Hematopoietic multipotent progenitor cell treated with erythropoietin and hydrocortisone succinate and interleukin-3 and kit ligand, for 15 days (in vitro differentiated cells): ENCODE measurements at regions not wholly inside any gene's neighbourhood (a gene's known extent, or its start where the extent isn't known, plus 50 kb on each side); places are given as distances from the start of the nearest gene placed in this dataset.
"Not testable (repeated sequence)": the region's sequence is repeated elsewhere in the genome, so short reads cannot be mapped to it uniquely, and the experiment has no call there.

Source experiments
- DNase-seq: peaks from one replicate; pipeline ENCODE4 v3.0.0-alpha.2; 2015; ENCODE audit warnings: low spot score

DNA sequence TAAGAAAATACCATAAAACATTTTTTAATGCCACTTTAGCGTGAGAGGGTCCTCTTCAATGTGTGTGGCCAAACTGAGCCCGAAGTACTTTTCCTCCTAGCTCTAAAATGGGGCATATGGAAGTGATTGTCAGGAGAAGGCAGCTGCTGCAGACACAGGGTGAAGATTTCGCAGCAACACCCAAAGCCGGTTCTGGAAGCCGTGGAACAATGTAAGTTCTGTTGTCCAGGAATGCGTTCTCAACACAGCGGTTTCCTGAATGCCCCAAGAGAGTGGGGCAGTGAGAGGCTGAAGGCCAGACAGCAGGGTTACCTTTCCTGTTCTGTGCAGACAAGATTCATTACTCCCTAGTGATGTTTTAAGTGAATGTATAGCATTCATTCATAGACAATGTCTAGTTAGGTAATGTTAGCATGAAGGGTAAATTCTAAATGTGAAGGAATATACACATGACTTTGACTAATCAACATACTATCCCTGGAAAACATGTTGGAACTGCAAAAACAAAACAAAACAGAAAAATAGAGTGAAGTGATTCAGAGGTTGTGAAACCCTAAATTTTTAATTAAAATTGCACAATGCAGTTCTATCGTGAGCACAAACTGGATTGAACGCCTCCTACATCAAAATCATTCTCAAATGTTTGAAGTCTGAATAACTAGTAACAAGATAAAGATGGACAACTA, 197.0 kb upstream of the SEMA6A start:
- no peak for DNase-seq

DNA sequence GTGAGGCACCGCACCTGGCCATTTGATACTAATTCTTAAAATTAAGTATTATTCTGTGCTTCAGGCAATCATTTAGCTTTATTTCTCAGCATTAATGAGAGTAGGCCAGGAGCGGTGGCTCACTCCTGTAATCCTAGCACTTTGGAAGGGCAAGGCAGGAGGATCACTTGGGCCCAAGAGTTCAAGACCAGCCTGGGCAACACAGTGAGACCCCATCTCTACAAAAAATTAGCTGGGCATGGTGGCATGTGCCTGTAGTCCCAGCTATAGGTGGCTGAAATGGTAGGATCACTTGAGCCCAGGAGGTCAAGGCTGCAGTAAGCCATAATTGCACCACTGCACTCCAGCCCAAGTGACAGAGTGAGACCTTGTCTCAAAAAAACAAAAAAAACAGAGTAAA, 195.3 kb upstream of the SEMA6A start:
- not testable (repeated sequence) for DNase-seq

DNA sequence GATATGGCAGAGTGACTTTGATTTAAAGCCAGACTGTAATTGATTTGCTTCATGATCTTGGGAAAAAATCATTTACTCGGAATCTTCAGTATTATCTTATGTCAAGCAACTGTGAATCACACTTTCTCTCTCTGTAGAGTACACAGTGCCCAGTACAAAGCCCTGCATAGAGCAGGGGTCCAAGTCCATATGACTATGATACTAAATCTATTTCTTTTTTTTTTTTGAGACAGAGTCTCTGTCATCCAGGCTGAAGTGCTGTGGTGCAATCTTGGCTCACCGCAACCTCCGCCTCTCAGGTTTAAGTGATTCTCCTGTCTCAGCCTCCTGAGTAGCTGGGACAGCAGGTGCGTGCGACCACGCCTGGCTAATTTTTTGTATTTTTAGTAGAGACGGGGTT, 194.8 kb upstream of the SEMA6A start:
- DNase-seq: no peak

DNA sequence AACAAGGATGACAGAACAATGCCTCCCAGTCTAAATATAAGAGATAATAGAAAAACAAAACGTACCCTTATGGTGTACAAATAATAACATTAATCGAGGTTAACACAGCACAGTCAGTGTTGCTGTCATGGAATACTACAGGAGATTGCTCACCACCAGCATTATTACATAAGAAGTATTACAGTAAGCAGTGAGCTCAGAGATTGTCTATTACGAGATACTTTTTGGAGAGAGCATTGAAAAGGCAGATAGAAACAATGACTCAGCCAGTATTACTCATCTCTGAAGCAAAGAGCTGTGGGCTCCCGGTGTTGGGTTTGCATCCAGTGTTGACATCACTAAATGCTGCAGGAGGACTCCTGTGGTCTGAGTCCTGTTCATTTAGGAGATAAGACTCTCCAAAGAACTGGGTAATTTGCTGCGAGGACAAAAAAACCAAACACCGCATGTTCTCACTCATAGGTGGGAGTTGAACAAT, 191.9 kb upstream of the SEMA6A start:
- no peak for DNase-seq

DNA sequence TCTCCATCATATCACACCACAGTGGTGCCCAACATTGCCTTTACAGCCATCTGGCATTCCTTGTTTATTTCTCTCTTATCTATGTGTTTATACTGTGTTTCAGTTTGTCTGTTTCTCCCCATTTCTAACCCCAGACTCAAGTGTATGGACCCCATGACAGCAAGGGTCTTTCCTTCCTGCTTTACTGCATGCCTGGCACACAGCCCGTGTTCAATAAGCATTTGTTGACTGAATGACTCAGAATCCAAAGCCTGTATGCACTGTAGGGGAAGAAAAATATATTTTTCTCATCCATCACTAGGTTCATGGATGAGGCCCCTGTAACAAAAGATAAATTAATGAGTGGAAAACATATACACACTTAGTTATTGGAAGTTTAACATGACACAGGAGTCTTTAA, 190.8 kb upstream of the SEMA6A start:
- no peak for DNase-seq

DNA sequence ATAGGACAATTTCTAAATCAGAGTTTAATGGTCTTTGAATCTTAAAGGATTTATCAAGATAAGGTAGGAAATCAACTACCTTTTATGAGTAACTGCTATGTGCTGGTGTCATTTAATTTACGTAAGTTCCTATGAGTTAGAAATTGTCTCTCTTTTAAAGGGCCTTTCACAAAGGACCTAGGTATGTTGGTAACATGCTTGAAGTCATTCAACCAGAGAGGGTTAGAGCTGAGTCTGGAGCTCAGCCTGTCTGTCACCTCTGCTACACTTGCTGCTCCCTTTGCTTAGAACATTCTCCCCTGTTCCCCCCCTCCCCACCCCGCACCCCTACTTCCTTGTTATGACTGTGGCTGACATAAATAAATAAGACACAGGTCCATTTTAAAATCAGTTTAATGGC, 190.3 kb upstream of the SEMA6A start:
- DNase-seq: no peak

DNA sequence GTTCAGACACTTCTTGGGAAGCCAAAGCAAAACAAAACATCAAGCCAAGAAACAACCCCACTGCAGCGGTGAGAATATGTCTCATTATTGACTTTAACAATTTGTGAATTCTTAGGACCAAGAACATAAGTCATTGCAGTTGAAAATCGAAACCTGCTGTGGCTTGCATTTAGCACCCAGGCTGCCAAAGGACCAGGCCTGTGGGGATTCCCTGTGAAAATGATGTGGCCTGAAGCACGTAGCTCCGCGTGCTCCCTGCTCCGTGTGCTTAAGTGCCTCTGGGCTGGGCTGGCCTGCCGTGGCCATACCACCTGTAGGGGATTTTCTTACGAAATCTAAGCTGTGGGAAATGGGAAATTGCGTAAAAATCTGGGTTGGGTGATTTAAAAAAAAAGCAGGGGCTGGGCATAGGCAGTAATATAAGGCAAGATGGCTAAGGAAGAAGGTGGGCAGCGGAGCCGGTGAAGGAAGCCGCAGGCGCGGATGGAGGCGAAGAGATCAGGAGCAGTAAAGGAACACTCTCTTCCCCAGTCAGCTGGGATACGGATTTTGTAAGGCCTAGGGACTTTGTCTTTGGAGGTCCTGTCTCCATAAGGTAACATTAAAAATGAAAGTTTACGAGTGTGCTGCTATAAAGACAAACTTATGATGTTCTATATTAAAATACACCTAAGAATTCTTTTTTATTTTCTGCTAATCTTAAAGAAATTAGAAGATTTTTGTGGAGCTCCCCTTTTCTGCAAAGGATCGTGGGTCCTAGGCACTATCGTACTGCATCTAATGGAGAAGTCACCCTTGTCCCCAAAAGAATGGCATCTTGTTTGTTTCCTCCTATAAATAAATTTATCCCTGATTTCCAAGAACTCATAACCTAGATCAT, 189.6 kb upstream of the SEMA6A start:
- DNase-seq: no peak

DNA sequence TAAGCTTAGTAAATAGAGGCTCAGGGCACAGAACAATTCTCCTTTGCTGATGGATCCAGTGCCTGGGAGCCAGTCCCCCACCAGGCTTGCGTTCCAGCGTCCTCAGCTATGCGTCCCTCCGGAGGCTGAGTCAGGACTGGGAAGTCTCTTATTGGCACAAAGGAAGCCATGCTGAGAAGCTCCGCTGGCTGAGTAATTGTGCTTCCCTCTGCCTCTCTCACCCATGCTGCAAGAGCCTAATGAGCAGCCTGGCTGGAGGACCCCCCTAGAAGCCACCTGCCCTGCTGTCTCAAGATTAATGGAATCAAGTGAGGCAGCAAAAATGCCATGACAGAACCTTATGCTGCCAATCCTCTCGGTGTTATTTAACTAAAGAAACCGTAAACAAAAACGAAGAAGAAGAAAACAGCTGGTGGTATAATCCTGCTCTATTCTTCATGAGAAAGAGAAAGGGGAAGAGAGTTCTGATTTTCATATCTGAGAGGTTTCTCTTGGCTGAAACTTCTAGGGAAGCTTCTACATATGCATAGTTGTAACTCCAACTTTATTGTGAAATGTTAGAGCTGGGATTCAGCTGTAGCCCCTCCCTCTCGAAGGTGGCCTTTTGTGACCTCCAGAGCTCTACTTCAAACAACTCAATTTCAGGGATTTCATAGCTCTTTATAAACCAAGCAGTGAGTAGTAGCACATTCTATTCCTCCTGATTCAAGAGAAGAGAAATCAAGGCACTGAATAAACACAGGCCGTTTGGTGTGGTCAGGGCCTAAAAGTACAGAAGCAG, 185.4 kb upstream of the SEMA6A start:
- DNase-seq: no peak

DNA sequence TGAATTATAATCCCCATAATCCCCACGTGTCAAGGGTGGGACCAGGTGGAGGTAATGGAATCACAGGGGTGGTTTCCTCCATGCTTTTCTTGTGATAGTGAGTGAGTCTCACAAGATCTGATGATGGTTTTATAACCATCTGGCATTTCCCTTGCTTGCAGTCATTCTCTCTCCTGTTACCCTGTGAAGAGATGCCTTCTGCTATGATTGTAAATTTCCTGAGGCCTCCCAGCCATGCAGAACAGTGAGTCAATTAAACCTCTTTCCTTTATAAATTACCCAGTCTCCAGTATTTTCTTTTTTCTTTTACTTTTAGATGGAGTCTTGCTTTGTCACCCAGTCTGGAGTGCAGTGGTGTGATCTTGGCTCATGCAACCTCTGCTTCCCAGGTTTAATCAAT, 182.7 kb upstream of the SEMA6A start:
- no peak for DNase-seq

DNA sequence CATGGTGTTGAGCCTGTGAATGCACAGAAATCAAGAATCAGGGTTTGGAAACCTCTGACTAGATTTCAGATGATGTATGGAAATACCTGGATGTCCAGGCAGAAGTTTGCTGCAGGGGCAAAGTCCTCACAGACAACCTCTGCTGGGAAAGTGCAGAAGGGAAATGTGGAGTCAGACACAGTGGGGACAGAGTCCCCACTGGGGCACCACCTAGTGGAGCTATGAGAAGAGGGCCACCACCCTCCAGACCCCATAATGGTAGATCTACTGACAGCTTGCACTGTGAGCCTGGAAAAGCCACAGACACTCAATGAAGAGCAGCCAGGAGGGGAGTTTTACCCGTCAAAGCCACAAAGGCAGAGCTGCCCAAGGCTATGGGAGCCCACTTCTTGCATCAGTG, 181.9 kb upstream of the SEMA6A start:
- no peak for DNase-seq

DNA sequence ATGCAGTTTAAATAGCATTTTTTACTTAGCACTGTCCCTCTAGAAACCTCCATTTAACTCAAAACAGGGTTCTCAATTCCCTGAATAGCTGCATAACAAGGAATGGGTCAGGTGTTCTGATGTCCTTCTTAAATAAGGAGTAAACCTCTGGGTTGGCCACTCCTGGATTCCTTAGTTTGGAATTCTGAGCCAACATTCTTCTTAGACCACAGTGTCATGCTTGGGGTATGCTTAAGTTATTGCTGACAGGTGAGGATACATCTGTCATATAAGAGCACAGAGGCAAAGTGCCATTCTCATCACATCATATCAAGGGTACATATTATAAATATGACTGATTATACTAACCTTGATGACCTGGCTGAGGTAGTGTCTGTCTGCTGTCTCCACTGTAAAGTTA, 179.9 kb upstream of the SEMA6A start:
- no peak for DNase-seq

DNA sequence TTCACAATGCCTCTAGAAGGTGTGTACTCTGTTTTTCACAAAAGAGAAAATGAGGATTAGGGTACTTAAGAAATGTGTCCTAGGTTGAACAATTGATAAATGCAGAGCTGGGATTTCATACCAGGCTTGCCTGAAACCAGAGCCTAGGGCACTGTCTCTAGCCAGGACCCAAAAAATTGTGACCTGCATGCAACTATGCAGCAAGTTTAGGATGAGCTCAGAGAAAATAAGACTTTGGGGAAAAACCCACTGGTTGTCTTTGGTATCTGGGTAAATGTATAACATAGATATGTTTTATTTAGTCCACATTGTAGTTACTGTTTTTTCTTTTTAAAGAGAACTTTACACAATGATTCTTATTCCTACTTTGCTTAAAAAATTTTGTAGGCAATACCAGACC, 177.1 kb upstream of the SEMA6A start:
- DNase-seq: no peak

DNA sequence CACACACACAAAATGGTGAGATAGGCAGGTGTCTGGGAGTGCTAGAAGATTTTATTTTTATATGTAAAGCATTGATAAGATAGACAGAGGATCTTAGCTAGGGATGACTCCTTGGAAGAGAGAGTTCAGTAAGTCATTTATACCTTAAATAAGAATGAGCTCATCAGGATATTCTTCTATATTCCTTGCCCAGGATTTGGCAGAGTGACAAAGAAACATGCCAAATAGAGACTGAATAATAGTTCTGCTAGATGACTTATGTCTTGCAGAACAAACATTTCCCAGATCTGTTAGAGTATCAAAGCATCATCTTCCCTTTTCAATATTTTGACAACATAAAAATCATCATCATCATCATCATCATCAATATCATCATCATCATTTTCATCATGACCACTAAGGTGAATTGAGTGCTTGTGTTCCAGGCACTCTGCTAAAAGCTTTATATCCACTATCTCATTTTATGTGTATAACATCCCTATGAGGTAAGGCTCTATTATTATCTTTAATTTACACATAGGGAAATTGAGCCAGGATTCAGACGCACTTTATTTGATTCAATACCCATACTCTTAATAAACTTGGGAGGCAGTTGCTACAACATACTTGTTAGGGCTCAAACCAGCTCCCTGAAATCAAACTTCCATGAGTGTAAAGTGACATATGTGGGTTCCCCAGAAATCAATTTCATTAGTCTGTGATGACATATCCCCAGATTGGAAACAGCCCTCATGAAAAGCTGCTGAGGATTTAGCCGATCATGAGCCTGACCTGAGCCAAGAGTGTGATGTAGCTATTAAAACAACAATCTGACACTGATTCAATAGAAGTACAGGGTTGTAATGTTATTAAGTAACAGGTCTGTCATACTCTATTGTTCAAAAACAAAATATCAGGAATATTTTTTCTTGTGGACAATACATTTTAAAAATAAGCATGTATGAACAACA, 176.3 kb upstream of the SEMA6A start:
- DNase-seq: no peak

DNA sequence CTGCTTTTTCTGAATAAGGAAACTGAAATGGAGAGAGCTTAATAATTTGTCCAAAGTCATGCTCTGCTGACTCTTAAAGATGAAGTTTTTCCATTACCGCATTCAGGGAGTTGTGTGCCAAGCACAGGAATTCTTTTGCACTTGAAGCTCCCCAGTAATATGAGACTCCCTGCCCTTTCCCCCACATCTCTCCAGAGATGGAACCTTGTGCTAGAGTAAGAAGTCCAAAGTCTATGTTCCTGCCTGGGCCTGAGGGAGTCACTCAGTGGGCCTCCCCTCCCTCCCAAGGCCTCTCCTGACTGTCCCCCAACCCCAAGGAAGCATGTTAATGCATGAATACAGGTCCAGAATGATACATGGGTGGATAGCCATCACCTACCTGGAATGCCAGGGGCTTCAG, 173.3 kb upstream of the SEMA6A start:
- DNase-seq: no peak

DNA sequence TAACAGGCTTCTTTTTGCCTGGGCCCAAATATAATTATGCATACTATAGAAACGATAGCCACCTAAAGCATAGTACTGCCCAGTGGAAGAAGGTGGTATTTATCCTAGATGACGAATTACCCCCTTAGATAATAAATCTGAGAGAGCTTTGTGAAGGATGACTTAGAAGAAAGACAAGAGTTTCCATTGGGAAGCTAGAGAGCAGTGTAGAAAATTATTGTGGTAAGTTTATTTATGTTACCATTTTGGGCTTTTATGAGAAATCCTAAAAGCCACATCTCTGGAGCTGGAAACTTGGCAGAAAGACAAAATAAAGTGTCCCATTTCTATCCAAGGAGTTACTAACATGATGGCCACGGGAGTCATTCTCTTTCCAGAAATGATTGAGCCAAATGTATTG, 172.0 kb upstream of the SEMA6A start:
- DNase-seq: no peak

DNA sequence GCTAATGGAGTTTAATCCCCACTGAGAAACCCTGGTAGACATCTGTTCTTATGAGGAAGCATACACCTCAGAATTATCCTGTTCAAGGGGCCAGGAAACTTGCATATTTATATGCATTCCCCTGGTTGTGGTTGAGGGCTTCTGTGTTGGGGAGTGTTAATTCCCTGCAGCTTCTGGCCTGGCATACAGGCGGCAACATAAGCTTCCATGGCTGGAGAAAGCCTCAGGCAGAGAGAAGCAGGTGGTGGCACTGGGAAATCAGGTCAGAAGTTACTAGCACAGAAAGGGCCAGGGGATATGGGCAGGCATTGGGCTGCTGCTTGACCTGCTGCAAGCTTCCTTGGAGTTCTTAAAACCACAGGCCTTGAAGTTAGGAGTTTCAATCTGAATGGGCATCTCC, 166.1 kb upstream of the SEMA6A start:
- DNase-seq: no peak

DNA sequence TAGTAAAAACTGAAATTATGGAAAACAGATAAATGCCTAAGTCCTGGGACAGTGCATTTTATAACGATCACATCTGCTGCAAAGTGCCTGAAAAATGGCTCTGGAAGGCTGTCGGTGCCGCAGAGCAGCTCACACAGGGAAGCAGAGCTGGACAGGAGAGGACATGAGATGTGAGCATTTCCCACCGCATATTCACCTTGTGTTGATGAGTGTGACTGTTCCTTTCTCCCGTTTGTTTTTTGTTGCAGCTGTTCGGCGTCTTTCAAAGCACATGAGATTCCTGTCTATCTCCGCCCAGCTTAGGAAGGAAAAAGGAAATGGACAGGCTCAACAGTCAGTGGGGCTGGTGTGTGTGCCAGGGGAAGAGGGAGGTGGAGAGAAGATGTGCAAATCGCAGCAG, 164.9 kb upstream of the SEMA6A start:
- DNase-seq: no peak

DNA sequence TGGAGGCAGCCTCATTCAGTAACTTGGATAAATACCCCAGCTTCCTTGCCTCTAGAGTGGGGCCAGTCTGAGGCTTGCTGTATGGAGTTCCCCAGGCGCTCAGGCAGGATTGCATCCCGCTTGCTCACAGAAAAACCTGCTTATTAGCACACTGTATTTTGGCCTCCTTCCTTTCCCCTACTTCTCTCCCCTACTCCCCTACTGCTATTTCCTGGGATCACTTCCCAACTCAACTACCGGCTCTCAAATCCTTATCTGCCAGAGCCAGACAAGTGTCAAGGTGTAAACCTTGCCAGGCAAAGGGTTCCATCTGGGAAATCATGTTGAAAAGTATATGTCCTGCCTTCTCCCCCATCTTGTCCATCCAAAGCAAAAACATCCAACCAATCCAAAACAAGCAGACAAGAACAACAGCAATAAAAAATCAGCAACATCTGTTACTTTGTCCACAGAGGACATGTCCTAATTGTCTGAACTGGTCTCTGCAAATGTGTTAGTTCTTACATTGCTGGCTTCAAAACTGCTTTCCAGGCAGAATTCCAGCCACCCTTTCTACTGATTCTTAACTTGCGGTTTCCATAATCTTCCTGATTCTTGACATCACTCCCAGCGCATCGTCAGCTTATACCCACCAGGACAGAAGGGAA, 164.1 kb upstream of the SEMA6A start:
- DNase-seq: no peak

DNA sequence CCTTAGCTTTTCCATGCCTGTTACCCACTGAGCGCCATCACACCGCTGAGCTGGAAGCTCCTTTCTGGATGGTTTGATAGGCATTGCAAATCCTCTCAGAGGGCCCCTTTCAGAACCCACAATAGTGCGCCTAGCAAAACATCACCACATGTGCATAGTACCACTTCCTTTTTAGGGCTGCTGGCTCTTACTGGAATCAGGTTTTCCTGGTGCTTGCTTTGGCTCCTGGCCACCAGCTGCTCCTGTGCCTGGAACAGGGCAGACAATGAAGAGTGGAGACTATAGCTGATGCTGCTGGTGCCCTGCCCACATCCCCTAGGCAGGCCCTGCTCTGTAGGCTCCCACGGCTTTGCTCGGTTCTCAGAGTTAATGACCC, 163.6 kb upstream of the SEMA6A start:
- no peak for DNase-seq

DNA sequence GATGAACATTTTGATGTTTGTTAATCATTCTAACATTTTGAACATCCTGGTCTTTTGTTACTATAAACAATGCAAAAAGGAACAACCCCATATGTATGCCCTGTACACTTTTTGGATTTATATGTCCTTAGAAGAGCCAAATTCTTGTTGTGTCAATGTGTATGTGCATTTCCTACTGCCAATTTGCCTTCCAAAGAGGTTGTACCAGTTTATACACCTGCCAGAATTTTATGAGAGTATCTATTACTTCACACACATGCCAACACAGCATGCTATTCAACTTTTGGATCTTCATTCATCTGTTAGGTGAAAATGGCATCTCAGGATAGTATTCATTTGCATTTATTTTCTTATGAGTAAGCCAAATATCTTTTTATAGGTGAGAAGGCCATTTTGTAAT, 162.0 kb upstream of the SEMA6A start:
- no peak for DNase-seq
